ENCODE measurements at regions not wholly inside any gene's neighbourhood (a gene's known extent, or its start where the extent isn't known, plus 50 kb on each side); places are given as distances from the start of the nearest gene placed in this dataset.

DNA sequence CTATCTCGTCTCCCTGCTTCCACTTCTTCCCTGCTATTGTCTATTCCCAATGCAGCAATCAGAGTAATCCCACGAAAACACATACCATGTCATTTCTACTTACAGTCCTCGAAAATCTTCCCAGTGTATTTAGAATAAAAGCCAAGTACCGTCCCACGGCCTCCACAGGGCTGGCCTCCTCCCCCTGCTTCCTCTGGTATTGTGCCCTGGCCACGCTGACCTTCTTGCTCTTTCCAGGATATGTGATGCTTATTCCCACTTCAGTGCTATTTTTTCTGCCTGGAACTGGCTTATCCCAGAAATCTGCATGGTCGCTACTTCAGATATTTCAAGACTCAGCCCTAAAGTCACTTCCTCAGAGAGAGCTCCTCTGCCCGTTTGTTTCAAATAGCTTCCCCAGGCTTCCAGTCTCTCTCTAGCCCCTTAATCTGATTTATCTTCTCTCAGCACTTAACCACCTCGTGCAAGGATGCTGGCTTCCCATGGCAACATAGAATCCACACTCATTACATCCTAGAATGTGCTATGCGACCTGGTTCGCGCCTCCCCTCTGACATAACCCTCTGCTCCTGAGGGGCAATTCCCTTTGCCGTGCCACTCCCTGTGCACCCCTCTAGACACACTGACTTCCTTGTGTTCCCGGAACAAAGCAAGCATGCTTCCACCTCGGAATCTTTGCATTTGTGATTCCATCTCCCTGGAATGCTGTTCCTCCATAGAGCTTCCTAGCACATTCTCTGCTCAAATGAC, 365.9 kb downstream of the ZSWIM6 start:
- intact Hi-C loops (cut with DNase I), result no loop called here
- no peaks in the 10 kb centered on the region for H3K9me3 ChIP-seq (ENCODE audit: control insufficient read depth, low read length)
- 73% methylated on average over 15 of the region's 15 CpGs for WGBS, 2 donors
- no peak for ATAC-seq (ENCODE audit: low FRiP score)
- no peaks in the 10 kb centered on the region for H3K27me3 ChIP-seq (ENCODE audit: control insufficient read depth in 1 of 2, insufficient read depth in 2 of 2, low read length in 1 of 2)
- H3K27ac ChIP-seq (ENCODE audit: low read depth in 1 of 2, low read length in 2 of 2), result no peak overlapping the region
- no peak for DNase-seq
- H3K4me1 ChIP-seq (ENCODE audit: control insufficient read depth in 1 of 2, insufficient read depth in 2 of 2, low read length in 2 of 2), result no peaks in the 10 kb centered on the region
- H3K36me3 ChIP-seq (ENCODE audit: control insufficient read depth in 1 of 2, insufficient read depth in 2 of 2, low read length in 1 of 2), result no peaks in the 10 kb centered on the region
- no peak overlapping the region for H3K4me3 ChIP-seq (ENCODE audit: low read length in 2 of 2)

DNA sequence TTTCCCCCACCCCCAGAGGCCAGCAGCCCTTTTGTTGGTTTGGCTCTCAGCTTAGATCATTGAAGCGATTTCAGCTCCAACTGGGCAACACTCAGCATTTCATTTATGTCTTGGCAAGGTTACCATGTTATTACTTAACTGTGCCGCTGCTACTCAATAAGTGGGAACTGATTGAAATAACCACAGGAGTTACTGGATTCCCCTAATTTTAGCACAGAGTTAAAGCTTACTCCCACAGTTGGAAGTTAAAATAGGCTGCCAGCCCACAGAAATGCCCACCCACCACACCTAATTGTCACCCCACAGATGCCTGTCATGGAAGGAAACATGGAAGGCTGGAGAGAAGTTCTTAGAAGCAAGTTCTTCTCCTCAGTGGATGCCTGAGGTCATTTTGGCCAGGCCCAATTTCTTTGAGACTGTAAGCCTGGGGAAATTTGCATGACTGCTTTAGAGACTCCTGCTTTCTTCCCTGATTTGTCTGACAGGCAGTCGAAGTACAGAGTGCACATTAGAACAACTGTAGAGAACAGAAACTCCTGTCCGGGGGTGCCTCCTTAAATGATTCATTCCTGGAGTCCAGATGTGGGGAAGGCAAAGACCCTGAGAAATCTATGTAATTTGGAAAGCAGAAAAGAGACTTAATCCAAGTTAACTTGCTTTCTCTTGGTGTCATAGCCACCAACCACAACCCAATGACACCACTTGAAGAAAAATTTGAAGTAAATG, 370.0 kb downstream of the ZSWIM6 start:
- Histone ChIP-seq H3K27ac (ENCODE audit: low read depth in 1 of 2, low read length in 2 of 2) (no peak overlapping the region), H3K4me1 (ENCODE audit: control insufficient read depth in 1 of 2, insufficient read depth in 2 of 2, low read length in 2 of 2) (no peaks in the 10 kb centered on the region), H3K27me3 (ENCODE audit: control insufficient read depth in 1 of 2, insufficient read depth in 2 of 2, low read length in 1 of 2) (no peaks in the 10 kb centered on the region), H3K36me3 (ENCODE audit: control insufficient read depth in 1 of 2, insufficient read depth in 2 of 2, low read length in 1 of 2) (no peaks in the 10 kb centered on the region), H3K9me3 (ENCODE audit: control insufficient read depth, low read length) (no peaks in the 10 kb centered on the region), H3K4me3 (ENCODE audit: low read length in 2 of 2) (no peak overlapping the region)
- ATAC-seq (ENCODE audit: low FRiP score) (no peak), DNase-seq (no peak)
- whole genome bisulfite sequencing, 2 donors, result 36 to 56% methylated on average over 4 of the region's 4 CpGs
- intact Hi-C loops (cut with DNase I), result no loop called here

DNA sequence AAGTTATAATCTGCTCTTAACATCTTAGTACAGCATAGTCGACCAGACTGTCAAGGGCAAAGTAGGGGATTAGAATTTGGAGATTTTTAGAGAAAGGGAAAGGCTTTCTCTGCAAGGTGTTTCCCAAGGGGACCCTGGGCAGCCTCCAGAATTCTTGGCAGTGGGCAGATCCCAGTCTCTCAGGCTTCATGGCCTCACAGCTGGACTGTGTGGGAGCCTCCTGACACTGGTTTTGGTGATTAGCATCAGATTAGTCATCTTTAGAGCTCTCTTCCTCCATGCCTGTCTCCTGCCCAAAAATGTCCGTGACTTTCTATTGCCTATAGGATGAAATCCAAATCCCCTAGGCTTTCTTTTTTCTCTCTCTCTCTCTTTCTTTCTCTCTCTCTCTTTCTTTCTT, 370.7 kb downstream of the ZSWIM6 start:
- no peaks in the 10 kb centered on the region for H3K4me1 ChIP-seq (ENCODE audit: control insufficient read depth in 1 of 2, insufficient read depth in 2 of 2, low read length in 2 of 2)
- no peaks in the 10 kb centered on the region for H3K36me3 ChIP-seq (ENCODE audit: control insufficient read depth in 1 of 2, insufficient read depth in 2 of 2, low read length in 1 of 2)
- H3K27ac ChIP-seq (ENCODE audit: low read depth in 1 of 2, low read length in 2 of 2), result no peak overlapping the region
- WGBS, 2 donors, result 80% methylated on average over 2 of the region's 2 CpGs
- no peaks in the 10 kb centered on the region for H3K9me3 ChIP-seq (ENCODE audit: control insufficient read depth, low read length)
- DNase-seq (no peak), ATAC-seq (ENCODE audit: low FRiP score) (no peak)
- intact Hi-C loops (cut with DNase I), result no loop called here
- no peak overlapping the region for H3K4me3 ChIP-seq (ENCODE audit: low read length in 2 of 2)
- no peaks in the 10 kb centered on the region for H3K27me3 ChIP-seq (ENCODE audit: control insufficient read depth in 1 of 2, insufficient read depth in 2 of 2, low read length in 1 of 2)

DNA sequence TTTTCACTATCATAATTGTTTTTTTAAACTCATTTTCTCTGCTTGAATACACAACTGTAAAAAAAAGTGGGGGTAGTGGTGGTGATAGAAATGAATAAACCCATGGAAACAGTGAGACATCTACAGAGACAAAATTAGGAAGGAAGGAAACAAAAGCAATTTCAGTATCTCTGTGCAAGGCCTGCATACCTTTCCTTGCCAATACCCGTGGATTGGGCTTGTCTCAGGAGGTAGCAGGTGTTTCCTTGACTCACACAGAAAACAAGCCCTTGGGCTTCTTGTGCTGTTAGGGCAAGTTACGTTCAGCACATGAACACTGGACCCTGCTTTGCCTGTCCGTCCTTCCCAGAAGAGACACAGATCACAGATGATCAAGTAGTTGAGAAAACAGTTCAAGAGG, 372.2 kb downstream of the ZSWIM6 start:
- intact Hi-C loops (cut with DNase I), result no loop called here
- no peaks in the 10 kb centered on the region for H3K9me3 ChIP-seq (ENCODE audit: control insufficient read depth, low read length)
- 85 to 88% methylated on average over 3 of the region's 3 CpGs for WGBS, 2 donors

DNA sequence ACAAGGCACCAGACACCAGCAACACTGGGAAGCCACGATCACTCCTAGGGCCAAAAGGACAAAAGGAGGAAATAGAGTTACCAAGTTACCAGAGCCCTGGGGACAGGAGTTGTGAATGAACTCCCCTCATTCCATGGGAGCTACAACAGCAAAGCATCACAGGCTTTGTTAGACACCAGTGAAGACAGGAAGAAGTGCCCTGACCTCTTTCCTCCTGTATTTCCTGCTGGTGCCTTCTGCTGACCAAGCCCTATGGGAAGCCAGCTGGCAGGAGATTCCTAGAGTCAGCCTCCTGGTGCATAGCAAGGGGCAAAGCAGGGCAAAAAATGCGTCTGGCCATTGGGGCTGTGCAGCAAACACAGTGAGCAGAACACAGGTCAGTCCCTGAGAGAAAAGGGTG, 374.7 kb downstream of the ZSWIM6 start:
- DNase-seq (no peak), ATAC-seq (ENCODE audit: low FRiP score) (no peak)
- Histone ChIP-seq H3K27me3 (ENCODE audit: control insufficient read depth in 1 of 2, insufficient read depth in 2 of 2, low read length in 1 of 2) (no peaks in the 10 kb centered on the region), H3K4me3 (ENCODE audit: low read length in 2 of 2) (no peak overlapping the region), H3K4me1 (ENCODE audit: control insufficient read depth in 1 of 2, insufficient read depth in 2 of 2, low read length in 2 of 2) (no peaks in the 10 kb centered on the region), H3K9me3 (ENCODE audit: control insufficient read depth, low read length) (no peaks in the 10 kb centered on the region), H3K36me3 (ENCODE audit: control insufficient read depth in 1 of 2, insufficient read depth in 2 of 2, low read length in 1 of 2) (no peaks in the 10 kb centered on the region), H3K27ac (ENCODE audit: low read depth in 1 of 2, low read length in 2 of 2) (no peak overlapping the region)
- intact Hi-C loops (cut with DNase I), result no loop called here
- WGBS, 2 donors, result 66 to 70% methylated on average over 2 of the region's 2 CpGs

More for the DNA sequence above, 372.2 kb downstream of the ZSWIM6 start:
- Histone ChIP-seq H3K36me3 (ENCODE audit: control insufficient read depth in 1 of 2, insufficient read depth in 2 of 2, low read length in 1 of 2) (no peaks in the 10 kb centered on the region), H3K27ac (ENCODE audit: low read depth in 1 of 2, low read length in 2 of 2) (no peak overlapping the region), H3K4me3 (ENCODE audit: low read length in 2 of 2) (no peak overlapping the region), H3K4me1 (ENCODE audit: control insufficient read depth in 1 of 2, insufficient read depth in 2 of 2, low read length in 2 of 2) (no peaks in the 10 kb centered on the region), H3K27me3 (ENCODE audit: control insufficient read depth in 1 of 2, insufficient read depth in 2 of 2, low read length in 1 of 2) (no peaks in the 10 kb centered on the region)
- DNase-seq (no peak), ATAC-seq (ENCODE audit: low FRiP score) (no peak)

DNA sequence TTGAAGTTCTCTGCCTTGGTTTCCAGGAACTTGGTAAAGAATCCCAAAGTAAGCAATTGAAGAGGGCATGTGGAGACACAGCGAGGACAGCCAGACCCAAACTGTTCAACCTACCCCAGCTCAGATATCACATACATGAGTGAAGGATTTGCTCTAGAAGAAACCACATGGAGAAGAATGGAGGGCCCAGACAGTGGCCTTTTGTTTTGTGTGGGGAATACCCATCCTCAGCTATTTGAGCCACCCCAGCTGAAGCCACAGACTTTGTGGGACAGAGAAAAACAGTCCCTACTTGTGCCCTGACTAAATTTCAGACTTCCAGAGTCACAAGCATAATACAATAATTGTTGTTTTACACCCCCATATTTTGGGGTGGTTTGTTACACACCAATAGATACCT, 387.1 kb downstream of the ZSWIM6 start:
- no peak for ATAC-seq (ENCODE audit: low FRiP score)
- 93 to 94% methylated on average over 1 of the region's 1 CpG for WGBS, 2 donors
- Histone ChIP-seq H3K9me3 (ENCODE audit: control insufficient read depth, low read length) (peaks cover 1% of the 10 kb centered on the region), H3K4me3 (ENCODE audit: low read length in 2 of 2) (no peak overlapping the region), H3K27me3 (ENCODE audit: control insufficient read depth in 1 of 2, insufficient read depth in 2 of 2, low read length in 1 of 2) (peaks cover 0 to 1% of the 10 kb centered on the region in 2 donors), H3K4me1 (ENCODE audit: control insufficient read depth in 1 of 2, insufficient read depth in 2 of 2, low read length in 2 of 2) (no peaks in the 10 kb centered on the region), H3K27ac (ENCODE audit: low read depth in 1 of 2, low read length in 2 of 2) (no peak overlapping the region), H3K36me3 (ENCODE audit: control insufficient read depth in 1 of 2, insufficient read depth in 2 of 2, low read length in 1 of 2) (no peaks in the 10 kb centered on the region)
- DNase-seq, result no peak
- intact Hi-C loops (cut with DNase I), result no loop called here

DNA sequence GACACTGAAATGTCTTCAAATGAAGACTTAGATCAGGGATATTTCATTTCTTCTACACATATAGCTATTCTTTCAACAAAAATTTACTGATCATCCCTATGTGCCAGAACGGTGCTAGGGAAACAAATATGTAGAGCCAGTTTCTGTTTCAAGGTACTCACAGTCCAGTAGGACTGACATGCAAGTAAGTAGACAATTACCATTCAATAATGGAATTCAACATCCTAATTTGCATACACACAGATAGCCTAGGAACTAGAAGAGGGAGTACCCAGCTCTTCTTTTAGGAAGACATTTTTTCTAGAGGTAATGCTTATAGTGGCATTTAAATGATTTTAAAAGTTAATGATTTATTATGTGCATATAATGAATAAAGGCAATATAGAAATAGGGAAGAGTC, 388.8 kb downstream of the ZSWIM6 start:
- 83 to 85% methylated on average over 1 of the region's 1 CpG for WGBS, 2 donors
- no peaks in the 10 kb centered on the region for H3K36me3 ChIP-seq (ENCODE audit: control insufficient read depth in 1 of 2, insufficient read depth in 2 of 2, low read length in 1 of 2)
- peaks cover 0 to 1% of the 10 kb centered on the region in 2 donors for H3K27me3 ChIP-seq (ENCODE audit: control insufficient read depth in 1 of 2, insufficient read depth in 2 of 2, low read length in 1 of 2)
- no peak for ATAC-seq (ENCODE audit: low FRiP score)
- intact Hi-C loops (cut with DNase I), result no loop called here
- H3K9me3 ChIP-seq (ENCODE audit: control insufficient read depth, low read length), result peaks cover 1% of the 10 kb centered on the region
- no peak for DNase-seq
- no peaks in the 10 kb centered on the region for H3K4me1 ChIP-seq (ENCODE audit: control insufficient read depth in 1 of 2, insufficient read depth in 2 of 2, low read length in 2 of 2)
- no peak overlapping the region for H3K27ac ChIP-seq (ENCODE audit: low read depth in 1 of 2, low read length in 2 of 2)
- no peak overlapping the region for H3K4me3 ChIP-seq (ENCODE audit: low read length in 2 of 2)

DNA sequence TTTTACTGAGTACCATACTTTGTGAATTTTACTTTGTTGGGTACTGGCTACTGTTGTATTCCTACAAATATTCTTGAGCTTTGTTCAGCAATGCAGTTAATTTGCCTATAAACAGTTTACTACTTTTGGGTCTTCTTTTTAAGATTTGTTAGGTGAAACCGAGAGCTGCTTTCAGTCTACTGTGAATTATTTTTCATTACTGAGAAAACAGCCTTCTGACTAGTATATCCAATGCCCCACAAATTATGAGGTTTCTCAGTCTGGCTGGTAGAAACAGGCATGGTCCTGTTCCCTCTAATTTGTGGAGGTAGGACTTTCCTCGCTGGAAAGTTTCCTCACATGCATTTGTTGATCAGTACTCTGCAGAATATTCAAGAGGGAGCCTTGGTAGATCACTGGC, 392.0 kb downstream of the ZSWIM6 start:
- DNase-seq, result no peak
- no peaks in the 10 kb centered on the region for H3K9me3 ChIP-seq (ENCODE audit: control insufficient read depth, low read length)
- no peaks in the 10 kb centered on the region for H3K27me3 ChIP-seq (ENCODE audit: control insufficient read depth in 1 of 2, insufficient read depth in 2 of 2, low read length in 1 of 2)
- H3K27ac ChIP-seq (ENCODE audit: low read depth in 1 of 2, low read length in 2 of 2), result no peak overlapping the region
- intact Hi-C loops (cut with DNase I), result no loop called here
- ATAC-seq (ENCODE audit: low FRiP score), result no peak
- 83 to 90% methylated on average over 2 of the region's 2 CpGs for WGBS, 2 donors
- no peaks in the 10 kb centered on the region for H3K4me1 ChIP-seq (ENCODE audit: control insufficient read depth in 1 of 2, insufficient read depth in 2 of 2, low read length in 2 of 2)
- H3K4me3 ChIP-seq (ENCODE audit: low read length in 2 of 2), result no peak overlapping the region
- no peaks in the 10 kb centered on the region for H3K36me3 ChIP-seq (ENCODE audit: control insufficient read depth in 1 of 2, insufficient read depth in 2 of 2, low read length in 1 of 2)

DNA sequence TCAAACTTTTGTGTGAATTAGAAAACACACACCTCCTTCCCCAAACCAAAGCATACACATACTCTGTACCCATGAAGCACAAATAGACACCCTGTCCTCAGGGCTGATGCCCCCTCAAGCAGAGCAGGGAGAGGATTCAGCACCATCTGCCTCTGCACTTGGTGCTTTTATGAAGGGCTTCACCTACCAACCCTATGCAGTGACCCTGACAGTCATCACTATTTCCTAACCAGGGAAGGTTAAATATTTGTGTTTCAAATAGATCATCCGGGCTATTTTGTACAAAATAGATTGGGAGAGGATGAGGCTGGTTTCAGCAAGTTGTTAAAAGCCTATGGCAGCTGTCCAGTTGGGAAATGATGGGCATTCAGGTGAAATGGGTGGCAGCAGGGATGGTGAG, 396.2 kb downstream of the ZSWIM6 start:
- ATAC-seq (ENCODE audit: low FRiP score), result no peak
- intact Hi-C loops (cut with DNase I), result no loop called here

More for the DNA sequence above, 396.2 kb downstream of the ZSWIM6 start:
- no peaks in the 10 kb centered on the region for H3K9me3 ChIP-seq (ENCODE audit: control insufficient read depth, low read length)
- 68 to 74% methylated on average over 1 of the region's 1 CpG for WGBS, 2 donors
- no peak overlapping the region for H3K4me3 ChIP-seq (ENCODE audit: low read length in 2 of 2)
- H3K36me3 ChIP-seq (ENCODE audit: control insufficient read depth in 1 of 2, insufficient read depth in 2 of 2, low read length in 1 of 2), result no peaks in the 10 kb centered on the region
- no peak overlapping the region for H3K27ac ChIP-seq (ENCODE audit: low read depth in 1 of 2, low read length in 2 of 2)
- DNase-seq, result no peak
- H3K27me3 ChIP-seq (ENCODE audit: control insufficient read depth in 1 of 2, insufficient read depth in 2 of 2, low read length in 1 of 2), result no peaks in the 10 kb centered on the region
- no peaks in the 10 kb centered on the region for H3K4me1 ChIP-seq (ENCODE audit: control insufficient read depth in 1 of 2, insufficient read depth in 2 of 2, low read length in 2 of 2)
